ENCODE measurements at regions not wholly inside any gene's neighbourhood (a gene's known extent, or its start where the extent isn't known, plus 50 kb on each side); places are given as distances from the start of the nearest gene placed in this dataset.

- TF ChIP-seq EP300 (IDR thresholded peaks at IDR 0.05; ENCODE audit: low read depth in 2 of 2, low read length in 2 of 2) (no peak), EP300 (CRISPR knock-in tag; IDR thresholded peaks at IDR 0.05; ENCODE audit: borderline replicate concordance) (no peak), ZNF557 (CRISPR knock-in tag; IDR thresholded peaks at IDR 0.05) (no peak), CBFB (CRISPR knock-in tag; IDR thresholded peaks at IDR 0.05) (no peak), BORCS8-MEF2B (CRISPR knock-in tag; IDR thresholded peaks at IDR 0.05) (no peak), NRL (CRISPR knock-in tag; IDR thresholded peaks at IDR 0.05; ENCODE audit: borderline replicate concordance) (no peak)
- TF ChIP-seq, protein P1, sequence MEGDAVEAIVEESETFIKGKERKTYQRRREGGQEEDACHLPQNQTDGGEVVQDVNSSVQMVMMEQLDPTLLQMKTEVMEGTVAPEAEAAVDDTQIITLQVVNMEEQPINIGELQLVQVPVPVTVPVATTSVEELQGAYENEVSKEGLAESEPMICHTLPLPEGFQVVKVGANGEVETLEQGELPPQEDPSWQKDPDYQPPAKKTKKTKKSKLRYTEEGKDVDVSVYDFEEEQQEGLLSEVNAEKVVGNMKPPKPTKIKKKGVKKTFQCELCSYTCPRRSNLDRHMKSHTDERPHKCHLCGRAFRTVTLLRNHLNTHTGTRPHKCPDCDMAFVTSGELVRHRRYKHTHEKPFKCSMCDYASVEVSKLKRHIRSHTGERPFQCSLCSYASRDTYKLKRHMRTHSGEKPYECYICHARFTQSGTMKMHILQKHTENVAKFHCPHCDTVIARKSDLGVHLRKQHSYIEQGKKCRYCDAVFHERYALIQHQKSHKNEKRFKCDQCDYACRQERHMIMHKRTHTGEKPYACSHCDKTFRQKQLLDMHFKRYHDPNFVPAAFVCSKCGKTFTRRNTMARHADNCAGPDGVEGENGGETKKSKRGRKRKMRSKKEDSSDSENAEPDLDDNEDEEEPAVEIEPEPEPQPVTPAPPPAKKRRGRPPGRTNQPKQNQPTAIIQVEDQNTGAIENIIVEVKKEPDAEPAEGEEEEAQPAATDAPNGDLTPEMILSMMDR (CRISPR knock-in tag; IDR thresholded peaks at IDR 0.05): no peak
Observed at GRCh38 chr10:31149835-31150512, 118.3 kb upstream of the ZNF438 start.
